Muscle layer of duodenum (tissue), 2 donors: ENCODE measurements at regions not wholly inside any gene's neighbourhood (a gene's known extent, or its start where the extent isn't known, plus 50 kb on each side); places are given as distances from the start of the nearest gene placed in this dataset.
"Not testable (repeated sequence)": the region's sequence is repeated elsewhere in the genome, so short reads cannot be mapped to it uniquely, and the experiment has no call there.

Experiments used
- H3K27ac ChIP-seq: one replicate; pipeline ENCODE4 v1.7.0; 2013; ENCODE audit warnings: mild to moderate bottlenecking, low read length
- H3K27me3 ChIP-seq: one replicate; pipeline ENCODE4 v1.7.0; 2013; ENCODE audit warnings: low read depth, mild to moderate bottlenecking, control low read depth, low read length
- H3K36me3 ChIP-seq, 2 donors: one replicate each; pipeline ENCODE4 v1.7.0; 2013; ENCODE audit warnings: low read length in 2 of 2, control low read depth in 1 of 2, mild to moderate bottlenecking in 1 of 2; ENCODE audit not compliant: insufficient read depth in 2 of 2, control insufficient read depth in 1 of 2
- H3K4me1 ChIP-seq, 2 donors: one replicate each; pipeline ENCODE4 v1.7.0; 2013; ENCODE audit warnings: low read length in 2 of 2, mild to moderate bottlenecking in 2 of 2, control low read depth in 1 of 2, moderate library complexity in 1 of 2; ENCODE audit not compliant: insufficient read depth in 2 of 2, control insufficient read depth in 1 of 2
- H3K4me3 ChIP-seq, 2 donors: one replicate each; pipeline ENCODE4 v1.7.0; 2013; ENCODE audit warnings: low read length in 2 of 2, low read depth in 1 of 2, mild to moderate bottlenecking in 1 of 2
- H3K9me3 ChIP-seq, 2 donors: one replicate each; pipeline ENCODE4 v1.7.0; 2013; ENCODE audit warnings: low read length in 2 of 2, control low read depth in 1 of 2, mild to moderate bottlenecking in 1 of 2; ENCODE audit not compliant: control insufficient read depth in 1 of 2
- donor health status: healthy.

- H3K4me3 ChIP-seq, H3K27me3 ChIP-seq, H3K27ac ChIP-seq: not testable (repeated sequence)
Observed at GRCh38 chr2:111494981-111495315, 374.2 kb downstream of the BCL2L11 start.

DNA sequence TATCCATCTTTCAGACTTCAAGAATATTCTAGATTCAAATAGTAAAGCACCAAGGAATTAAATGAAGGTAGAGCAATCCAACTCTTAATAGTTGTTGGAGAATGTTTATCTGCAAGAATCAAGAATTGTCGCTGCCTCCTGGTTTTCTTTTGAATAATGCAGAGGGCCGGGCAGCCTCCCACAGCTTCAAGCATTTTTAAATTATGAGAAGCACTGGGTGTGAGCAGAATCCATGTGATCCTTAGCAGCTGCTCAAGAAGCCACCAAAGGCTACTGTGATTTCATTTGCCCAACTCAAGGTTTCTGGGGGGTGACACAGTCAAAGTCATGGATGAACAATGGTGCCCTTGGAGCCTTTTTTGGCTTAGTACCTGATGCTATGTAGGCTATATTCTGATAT lies 374.9 kb downstream of the BCL2L11 start:
- not testable (repeated sequence) for H3K36me3 ChIP-seq, H3K9me3 ChIP-seq, H3K27me3 ChIP-seq, H3K27ac ChIP-seq, H3K4me1 ChIP-seq, H3K4me3 ChIP-seq

More at GRCh38 chr2:111494981-111495315, 374.2 kb downstream of the BCL2L11 start:
- not testable (repeated sequence) for H3K4me1 ChIP-seq, H3K36me3 ChIP-seq, H3K9me3 ChIP-seq

- not testable (repeated sequence) for H3K4me3 ChIP-seq, H3K9me3 ChIP-seq, H3K27ac ChIP-seq, H3K4me1 ChIP-seq, H3K27me3 ChIP-seq, H3K36me3 ChIP-seq
Observed at GRCh38 chr2:111496176-111496575, 375.5 kb downstream of the BCL2L11 start.

- not testable (repeated sequence) for H3K9me3 ChIP-seq, H3K36me3 ChIP-seq, H3K27me3 ChIP-seq, H3K4me3 ChIP-seq, H3K27ac ChIP-seq, H3K4me1 ChIP-seq
Observed at GRCh38 chr2:111496860-111497259, 376.1 kb downstream of the BCL2L11 start.

DNA sequence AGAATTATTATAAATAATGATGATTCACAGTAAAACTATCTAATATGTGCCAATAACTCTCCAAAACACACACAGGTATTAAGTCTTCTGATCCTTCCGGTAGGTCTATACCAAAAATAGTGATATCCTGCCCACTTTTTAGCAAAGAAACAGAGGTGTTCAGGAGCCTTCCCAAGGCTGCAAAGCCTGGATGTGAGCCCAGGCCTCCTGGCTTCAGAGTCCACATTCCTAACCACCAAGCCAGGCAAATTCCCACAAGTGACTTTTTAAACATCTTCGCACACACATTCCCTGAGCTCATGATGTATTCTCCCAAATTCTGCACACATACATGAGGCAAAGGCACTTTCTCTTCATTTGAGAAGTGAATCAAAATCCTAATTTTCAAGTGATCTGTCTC lies 376.6 kb downstream of the BCL2L11 start:
- not testable (repeated sequence) for H3K27ac ChIP-seq, H3K9me3 ChIP-seq, H3K4me1 ChIP-seq, H3K4me3 ChIP-seq, H3K27me3 ChIP-seq, H3K36me3 ChIP-seq

DNA sequence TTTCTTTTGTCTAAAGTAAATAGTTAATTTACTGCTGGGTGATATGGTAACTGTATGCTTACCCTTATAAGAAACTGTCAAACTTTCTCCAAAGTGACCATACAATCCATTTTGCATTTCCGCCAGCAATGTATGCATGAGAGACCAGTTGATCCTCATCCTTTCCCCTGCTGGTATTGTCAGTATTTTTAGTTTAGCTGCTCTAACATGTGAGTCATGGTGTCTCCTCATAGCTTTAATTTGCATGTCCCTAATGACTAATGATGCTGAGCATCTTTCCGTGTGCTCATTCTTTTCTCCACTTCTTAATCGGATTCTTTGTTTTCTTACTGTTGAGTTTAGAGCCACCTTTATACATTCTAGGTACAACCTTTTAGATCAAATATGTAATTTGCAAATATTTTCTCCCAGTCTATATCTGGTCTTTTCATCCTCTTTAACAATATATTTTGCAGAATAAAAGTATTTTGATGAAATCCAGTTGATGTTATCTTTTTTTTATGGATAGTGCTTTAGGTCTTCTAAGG lies 379.9 kb downstream of the BCL2L11 start:
- not testable (repeated sequence) for H3K4me1 ChIP-seq, H3K4me3 ChIP-seq, H3K27ac ChIP-seq, H3K27me3 ChIP-seq, H3K36me3 ChIP-seq, H3K9me3 ChIP-seq

- not testable (repeated sequence) for H3K4me3 ChIP-seq, H3K36me3 ChIP-seq, H3K27me3 ChIP-seq, H3K4me1 ChIP-seq, H3K9me3 ChIP-seq, H3K27ac ChIP-seq
Observed at GRCh38 chr2:111503844-111504570, 380.0 kb downstream of the ANAPC1 start.

- H3K27me3 ChIP-seq, H3K27ac ChIP-seq, H3K9me3 ChIP-seq, H3K4me3 ChIP-seq, H3K4me1 ChIP-seq, H3K36me3 ChIP-seq: not testable (repeated sequence)
Observed at GRCh38 chr2:111504571-111504942, 379.4 kb downstream of the ANAPC1 start.

- not testable (repeated sequence) for H3K36me3 ChIP-seq, H3K27ac ChIP-seq, H3K4me1 ChIP-seq, H3K27me3 ChIP-seq, H3K9me3 ChIP-seq, H3K4me3 ChIP-seq
Observed at GRCh38 chr2:111505267-111505666, 378.7 kb downstream of the ANAPC1 start.

GRCh38 chr2:111506936-111507335 lies 377.1 kb downstream of the ANAPC1 start:
- not testable (repeated sequence) for H3K27me3 ChIP-seq, H3K36me3 ChIP-seq, H3K4me1 ChIP-seq, H3K27ac ChIP-seq, H3K4me3 ChIP-seq, H3K9me3 ChIP-seq

DNA sequence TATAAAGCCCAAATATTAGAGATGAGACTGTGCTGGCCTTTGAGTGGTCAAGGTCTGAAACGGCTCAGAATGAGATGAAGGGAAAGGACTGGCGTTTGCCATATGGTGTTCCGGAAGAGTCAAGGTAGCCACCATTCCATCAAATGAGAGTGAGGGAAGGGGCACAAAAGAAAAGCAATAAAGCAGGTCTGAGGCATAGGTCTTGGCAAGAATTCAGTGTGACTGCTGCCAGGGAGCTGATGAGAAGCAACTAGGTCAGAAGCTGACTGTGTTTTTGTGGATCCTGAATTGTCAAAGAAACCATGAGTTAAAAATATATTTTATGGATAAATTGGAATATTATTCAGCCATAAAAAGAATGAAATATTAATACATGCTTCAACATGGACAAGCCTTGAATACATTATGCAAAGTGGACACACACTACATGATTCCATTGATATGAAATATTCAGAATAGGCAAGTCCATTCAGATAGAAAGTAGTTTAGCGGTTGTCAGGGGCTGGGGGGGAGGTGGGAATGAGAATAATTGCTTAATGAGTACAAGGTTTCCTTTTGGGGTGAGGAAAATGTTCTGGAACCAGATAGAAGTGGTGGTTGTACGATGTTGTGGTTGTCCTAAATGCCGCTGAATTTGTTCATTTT lies 374.6 kb downstream of the ANAPC1 start:
- not testable (repeated sequence) for H3K36me3 ChIP-seq, H3K27me3 ChIP-seq, H3K4me1 ChIP-seq, H3K4me3 ChIP-seq, H3K9me3 ChIP-seq, H3K27ac ChIP-seq

GRCh38 chr2:111510384-111510783 lies 373.6 kb downstream of the ANAPC1 start:
- not testable (repeated sequence) for H3K4me3 ChIP-seq, H3K9me3 ChIP-seq, H3K27ac ChIP-seq, H3K36me3 ChIP-seq, H3K27me3 ChIP-seq, H3K4me1 ChIP-seq
